Large intestine (tissue), 3 donors: ENCODE measurements at regions not wholly inside any gene's neighbourhood (a gene's known extent, or its start where the extent isn't known, plus 50 kb on each side); places are given as distances from the start of the nearest gene placed in this dataset.
A peak's percentile ranks its signal among the peaks of the same experiment; 100 is the strongest.

ENCODE experiments used
- DNase-seq, 2 donors: peaks; one replicate each; pipeline versions ENCODE4 v3.0.0 to v3.0.0-alpha.2; 2013
- H3K27ac ChIP-seq: one replicate; pipeline ENCODE4 v1.5.1; 2013; ENCODE audit warnings: low read length
- H3K27me3 ChIP-seq: 2 replicates; pipeline ENCODE4 v1.6.1; 2013; ENCODE audit warnings: low read length; ENCODE audit not compliant: control insufficient read depth, insufficient read depth
- H3K36me3 ChIP-seq: 2 replicates; pipeline ENCODE4 v1.6.1; 2013; ENCODE audit warnings: low read length; ENCODE audit not compliant: control insufficient read depth, insufficient read depth
- H3K4me1 ChIP-seq: one replicate; pipeline ENCODE4 v1.6.1; 2013; ENCODE audit warnings: low read length; ENCODE audit not compliant: control insufficient read depth, insufficient read depth
- H3K4me3 ChIP-seq: one replicate; pipeline ENCODE4 v1.5.1; 2013; ENCODE audit warnings: low read length
- H3K9me3 ChIP-seq: one replicate; pipeline ENCODE4 v1.6.1; 2013; ENCODE audit warnings: mild to moderate bottlenecking, low read depth, low read length, moderate library complexity; ENCODE audit not compliant: control insufficient read depth
- WGBS: methylation state at CpG from one replicate; pipeline ENCODE4 v1.1.5; 2013; ENCODE audit warnings: low lambda C conversion rate; ENCODE audit not compliant: insufficient coverage; 5-methylcytosine and 5-hydroxymethylcytosine counted together

- no peak for DNase-seq
- Histone ChIP-seq H3K36me3 (no peaks in the 10 kb centered on the region), H3K27ac (no peak overlapping the region), H3K9me3 (no peaks in the 10 kb centered on the region), H3K4me3 (no peak overlapping the region), H3K27me3 (no peaks in the 10 kb centered on the region), H3K4me1 (no peaks in the 10 kb centered on the region)
Measured at GRCh38 chr13:34254366-34254765, 436.4 kb downstream of the RFC3 start.

DNA sequence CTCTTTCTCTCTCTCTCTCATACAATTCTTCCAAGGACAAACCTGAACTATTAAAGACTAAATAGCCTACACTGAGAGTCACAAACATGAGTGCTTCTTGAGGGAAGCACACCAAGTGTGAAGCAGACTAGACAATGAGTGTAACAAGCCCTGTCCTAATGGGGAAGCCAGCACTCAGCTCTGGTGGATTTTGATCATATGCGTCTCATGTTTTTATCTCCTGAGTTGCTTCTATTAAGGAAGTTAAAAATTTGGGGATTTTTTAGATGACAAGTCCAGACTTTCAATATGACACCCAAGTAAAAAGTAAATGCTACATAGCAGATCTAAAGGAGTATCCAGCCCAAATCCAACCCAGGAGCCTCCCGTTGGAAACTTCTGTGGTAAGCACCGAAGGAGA, 437.8 kb downstream of the RFC3 start:
- H3K4me1 ChIP-seq: no peaks in the 10 kb centered on the region
- WGBS: no CpG with 5 or more reads among the region's 3 CpGs
- no peaks in the 10 kb centered on the region for H3K27me3 ChIP-seq
- no peaks in the 10 kb centered on the region for H3K9me3 ChIP-seq
- DNase-seq: no peak
- no peaks in the 10 kb centered on the region for H3K36me3 ChIP-seq
- no peak overlapping the region for H3K27ac ChIP-seq
- H3K4me3 ChIP-seq: no peak overlapping the region

DNA sequence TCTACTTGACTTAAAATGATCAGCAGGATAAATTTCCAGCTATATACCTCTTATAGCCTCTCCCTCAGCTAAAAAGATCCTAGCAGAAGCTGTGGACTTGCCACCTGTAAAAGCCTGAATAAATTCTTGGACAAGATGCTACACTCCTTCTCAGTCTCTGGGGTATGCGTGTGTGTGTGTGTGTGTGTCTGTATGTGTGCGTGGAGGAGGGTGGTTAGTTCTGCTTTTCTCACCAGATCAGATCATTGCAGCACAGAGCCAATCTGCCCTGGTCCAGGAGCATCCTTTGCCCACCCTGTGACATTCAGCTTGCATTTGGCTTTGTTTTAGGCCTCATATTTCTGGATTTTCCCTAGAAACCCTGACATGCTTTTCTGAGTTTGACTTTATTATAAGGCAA, 438.3 kb downstream of the RFC3 start:
- H3K4me1 ChIP-seq: no peaks in the 10 kb centered on the region
- H3K4me3 ChIP-seq: no peak overlapping the region
- H3K27me3 ChIP-seq: no peaks in the 10 kb centered on the region
- no peak overlapping the region for H3K27ac ChIP-seq
- no CpG with 5 or more reads among the region's 2 CpGs for WGBS
- H3K36me3 ChIP-seq: no peaks in the 10 kb centered on the region
- no peaks in the 10 kb centered on the region for H3K9me3 ChIP-seq
- DNase-seq: no peak

DNA sequence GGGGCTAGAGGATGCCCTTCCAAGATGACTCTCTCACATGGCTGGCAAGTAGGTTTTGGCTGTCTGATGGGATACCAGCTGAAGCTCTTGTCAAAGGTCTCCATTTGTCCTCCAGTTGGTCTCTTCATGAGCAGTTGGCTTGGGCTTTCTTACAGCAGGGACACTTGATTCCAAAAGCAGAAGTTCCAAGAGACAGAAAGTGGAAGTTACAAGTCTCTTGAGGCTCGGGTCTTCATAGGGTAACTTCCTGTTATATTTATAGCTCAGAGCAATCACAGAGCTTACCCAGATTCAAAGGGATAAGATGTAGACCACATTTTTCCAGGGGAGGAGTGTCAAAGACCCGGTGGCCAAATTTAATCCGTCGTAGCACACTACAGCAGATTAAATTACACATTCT, 440.0 kb downstream of the RFC3 start:
- Histone ChIP-seq H3K36me3 (no peaks in the 10 kb centered on the region), H3K9me3 (no peaks in the 10 kb centered on the region), H3K27ac (no peak overlapping the region), H3K4me3 (no peak overlapping the region), H3K27me3 (no peaks in the 10 kb centered on the region), H3K4me1 (no peaks in the 10 kb centered on the region)
- no CpG with 5 or more reads among the region's 4 CpGs for WGBS
- DNase-seq: no peak

- WGBS: 100% methylated on average over 1 of the region's 4 CpGs
- H3K36me3 ChIP-seq: no peaks in the 10 kb centered on the region
- no peak for DNase-seq
- H3K4me3 ChIP-seq: no peak overlapping the region
- H3K27me3 ChIP-seq: no peaks in the 10 kb centered on the region
- no peaks in the 10 kb centered on the region for H3K4me1 ChIP-seq
- H3K9me3 ChIP-seq: no peaks in the 10 kb centered on the region
- no peak overlapping the region for H3K27ac ChIP-seq
Measured at GRCh38 chr13:34258646-34259386, 440.9 kb downstream of the RFC3 start.

DNA sequence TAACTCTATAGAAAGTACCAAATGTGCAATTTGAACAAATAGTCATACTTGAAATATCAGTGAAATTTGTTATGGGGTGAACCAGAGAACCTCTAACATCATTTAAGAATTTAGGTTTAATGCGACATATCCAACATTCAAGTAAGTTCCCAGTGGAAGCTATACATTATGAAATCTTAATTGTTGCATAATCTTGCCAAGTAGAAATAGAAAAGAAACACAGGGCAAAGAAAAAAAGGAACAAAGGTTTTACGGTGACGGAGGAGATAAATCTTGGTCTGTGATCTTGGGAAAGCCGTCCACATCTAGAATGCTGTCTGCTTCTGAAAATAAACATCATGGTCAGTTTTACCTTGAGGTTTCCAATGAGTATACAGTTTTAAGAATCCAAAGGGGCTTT, 445.7 kb downstream of the RFC3 start:
- Histone ChIP-seq H3K4me3 (no peak overlapping the region), H3K9me3 (no peaks in the 10 kb centered on the region), H3K36me3 (no peaks in the 10 kb centered on the region), H3K27me3 (no peaks in the 10 kb centered on the region), H3K27ac (no peak overlapping the region), H3K4me1 (no peaks in the 10 kb centered on the region)
- no peak for DNase-seq
- WGBS: 90% methylated on average over 3 of the region's 4 CpGs

DNA sequence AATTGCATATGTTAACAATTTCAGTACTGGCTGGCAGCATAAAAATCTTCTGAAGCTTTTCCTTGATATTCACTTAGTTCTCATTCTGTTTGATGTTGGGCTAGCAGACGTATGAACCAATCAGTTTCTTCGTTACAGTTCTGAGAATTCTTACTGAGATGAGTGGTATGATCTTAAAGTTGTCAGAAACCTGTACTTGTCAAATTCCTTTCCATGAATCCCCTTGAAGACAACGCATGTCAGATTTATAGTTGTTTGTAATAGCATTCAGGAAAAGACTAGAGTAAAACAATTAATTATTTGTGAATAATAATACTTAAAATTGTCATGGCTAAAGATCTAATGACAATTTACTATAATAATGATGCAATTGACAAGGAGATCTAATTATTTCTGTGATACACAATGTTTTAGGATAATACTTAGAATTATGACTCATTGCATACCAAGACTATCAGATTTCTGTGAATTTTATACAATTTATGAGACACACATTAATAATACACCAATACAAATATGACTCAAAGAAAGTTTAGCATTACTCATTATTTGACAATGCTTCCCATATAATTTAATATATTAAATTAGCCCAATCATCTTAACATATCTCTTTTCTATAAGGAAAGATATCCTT, 447.2 kb downstream of the RFC3 start:
- Histone ChIP-seq H3K27ac (no peak overlapping the region), H3K9me3 (no peaks in the 10 kb centered on the region), H3K4me3 (no peak overlapping the region), H3K4me1 (no peaks in the 10 kb centered on the region), H3K36me3 (no peaks in the 10 kb centered on the region), H3K27me3 (no peaks in the 10 kb centered on the region)
- no peak for DNase-seq
- WGBS: no CpG with 5 or more reads among the region's 3 CpGs

- Histone ChIP-seq H3K9me3 (no peaks in the 10 kb centered on the region), H3K4me1 (no peaks in the 10 kb centered on the region), H3K27me3 (no peaks in the 10 kb centered on the region), H3K4me3 (no peak overlapping the region), H3K27ac (no peak overlapping the region), H3K36me3 (no peaks in the 10 kb centered on the region)
- WGBS: no CpG with 5 or more reads among the region's 3 CpGs
- peak in 1 of 2 donors; percentile 21 for DNase-seq
Measured at GRCh38 chr13:34276764-34277163, 458.8 kb downstream of the RFC3 start.

DNA sequence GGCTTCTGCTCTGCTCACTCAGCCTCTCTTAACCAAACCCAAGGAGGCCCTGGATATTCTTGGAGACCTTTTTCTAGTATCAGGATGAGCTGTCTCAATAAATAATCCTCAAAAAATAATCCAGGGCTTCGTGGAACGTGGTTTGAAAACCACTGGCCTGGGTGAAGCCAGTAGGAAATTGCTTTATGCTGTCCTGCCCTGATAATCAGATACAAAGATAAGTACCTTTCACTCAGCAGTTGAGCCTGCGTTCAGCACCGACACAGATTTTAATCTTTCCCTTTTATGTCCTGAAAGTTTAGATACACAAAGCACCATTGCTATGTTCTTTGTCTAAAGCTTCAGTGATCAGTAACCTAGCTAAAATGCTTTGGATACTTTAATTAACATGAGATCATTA, 460.0 kb downstream of the RFC3 start:
- no peak for DNase-seq
- Histone ChIP-seq H3K27me3 (no peaks in the 10 kb centered on the region), H3K4me3 (no peak overlapping the region), H3K9me3 (no peaks in the 10 kb centered on the region), H3K36me3 (no peaks in the 10 kb centered on the region), H3K27ac (no peak overlapping the region), H3K4me1 (no peaks in the 10 kb centered on the region)
- WGBS: 54% methylated on average over 2 of the region's 4 CpGs

DNA sequence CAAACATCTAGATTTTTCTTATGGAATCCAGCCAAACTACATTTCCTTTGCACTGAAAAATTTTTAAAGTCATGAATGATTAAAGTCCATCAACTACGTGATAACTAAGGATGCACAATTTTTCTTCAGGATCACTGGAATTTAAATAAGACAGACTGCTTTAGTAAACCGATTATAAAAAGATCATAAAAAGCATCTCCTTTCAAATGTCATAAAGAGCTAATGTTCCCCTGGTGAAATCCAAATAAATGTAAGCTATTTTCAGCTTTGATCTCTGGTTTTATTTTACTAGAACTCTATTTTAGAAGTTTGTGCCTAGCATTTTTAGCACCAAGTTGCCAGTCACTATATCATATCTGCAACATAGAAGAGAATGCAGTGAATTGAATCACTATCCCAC, 460.8 kb downstream of the RFC3 start:
- DNase-seq: no peak
- WGBS: 100% methylated on average over 1 of the region's 2 CpGs
- Histone ChIP-seq H3K27me3 (no peaks in the 10 kb centered on the region), H3K4me3 (no peak overlapping the region), H3K4me1 (no peaks in the 10 kb centered on the region), H3K9me3 (no peaks in the 10 kb centered on the region), H3K27ac (no peak overlapping the region), H3K36me3 (no peaks in the 10 kb centered on the region)

DNA sequence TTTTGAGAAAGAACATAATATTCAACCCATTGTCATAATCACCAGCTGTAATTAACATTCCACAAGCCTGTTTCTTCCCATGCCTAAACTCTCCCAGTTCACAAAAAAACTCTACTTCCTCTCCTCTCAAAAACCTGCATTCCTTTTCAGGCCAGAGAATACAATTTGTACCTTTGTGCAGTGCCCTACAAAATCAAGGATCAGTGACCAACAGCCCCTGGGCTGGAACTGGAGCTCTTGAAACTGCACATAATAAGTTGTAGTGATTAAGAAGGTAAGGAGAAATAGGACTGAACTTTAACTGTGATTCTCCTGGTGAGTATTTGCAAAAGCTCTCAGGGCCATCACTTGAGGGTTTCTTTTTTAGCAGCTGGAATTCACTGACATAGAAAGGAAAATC, 472.7 kb downstream of the RFC3 start:
- no peaks in the 10 kb centered on the region for H3K27me3 ChIP-seq

More for the DNA sequence above, 472.7 kb downstream of the RFC3 start:
- Histone ChIP-seq H3K9me3 (no peaks in the 10 kb centered on the region), H3K4me3 (no peak overlapping the region), H3K4me1 (no peaks in the 10 kb centered on the region), H3K27ac (no peak overlapping the region), H3K36me3 (no peaks in the 10 kb centered on the region)
- DNase-seq: no peak
